ENCODE measurements at regions not wholly inside any gene's neighbourhood (a gene's known extent, or its start where the extent isn't known, plus 50 kb on each side); places are given as distances from the start of the nearest gene placed in this dataset.

DNA sequence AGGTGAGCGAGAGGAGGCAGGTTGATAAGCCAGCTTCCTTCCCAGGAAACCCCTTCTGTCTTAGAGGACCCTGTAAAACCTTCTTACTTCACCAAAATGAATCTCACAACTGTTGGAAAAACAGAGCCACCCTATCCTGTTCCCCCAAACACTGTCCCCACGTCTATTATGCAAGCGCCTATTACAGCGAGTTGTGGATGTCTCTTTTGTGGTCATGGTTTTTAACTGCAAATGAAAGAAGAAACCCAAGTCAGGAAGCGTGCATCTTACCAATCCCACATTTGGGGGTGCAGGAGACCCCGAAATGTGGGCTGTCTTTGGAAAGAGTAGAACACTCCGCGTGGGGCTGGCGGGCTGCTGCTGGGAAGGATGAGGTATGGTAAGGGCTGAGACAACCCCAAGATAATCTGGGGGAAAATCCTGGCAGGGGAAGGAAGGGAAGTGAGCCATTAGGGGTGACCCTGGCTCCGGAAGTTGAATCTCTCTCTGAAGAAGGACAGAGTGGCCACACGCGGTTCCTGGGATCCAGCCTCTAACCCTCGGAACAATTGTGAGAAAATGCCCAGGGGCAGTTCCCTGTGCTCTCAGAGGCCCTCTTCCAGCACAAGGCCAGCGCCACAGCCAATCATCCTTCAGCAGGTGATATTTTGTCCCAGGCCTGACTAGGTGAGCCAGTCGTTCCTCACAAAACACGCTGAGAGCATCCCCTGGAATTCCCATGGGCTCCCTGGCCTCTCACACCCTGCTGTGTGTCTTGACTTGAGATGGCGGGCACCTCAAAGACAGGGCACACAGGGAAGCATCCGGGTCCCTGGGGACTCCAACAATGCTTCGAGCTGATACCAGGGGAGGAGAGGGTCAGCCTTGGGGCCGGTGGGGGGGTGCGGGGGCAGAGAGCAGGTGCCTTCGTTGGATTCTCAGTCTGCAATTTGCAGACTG is 168.5 kb upstream of the IRF2BP2 start:
- TF ChIP-seq POU2F2 (IDR thresholded peaks at IDR 0.05; ENCODE audit: low read depth, low read length) (peak; percentile 59; the same call in 1 of the 2 replicates), SPI1 (IDR thresholded peaks at IDR 0.05; ENCODE audit: low read depth, low read length) (peak; percentile 58), TAF1 (IDR thresholded peaks at IDR 0.05; ENCODE audit: low read depth, low read length) (0 out of 2 replicates have a peak, but pooled peaks have one; percentile 10), POLR2A (IDR thresholded peaks at IDR 0.05; ENCODE audit: low read depth, low read length) (no peak), POLR2AphosphoS5 (IDR thresholded peaks at IDR 0.05; ENCODE audit: low read depth, low read length) (no peak), PAX5 (IDR thresholded peaks at IDR 0.05; ENCODE audit: insufficient read depth, low read length, severe bottlenecking) (no peak)
- no peak for DNase-seq (ENCODE audit: insufficient read length, low spot score)
- no peak for FAIRE-seq

DNA sequence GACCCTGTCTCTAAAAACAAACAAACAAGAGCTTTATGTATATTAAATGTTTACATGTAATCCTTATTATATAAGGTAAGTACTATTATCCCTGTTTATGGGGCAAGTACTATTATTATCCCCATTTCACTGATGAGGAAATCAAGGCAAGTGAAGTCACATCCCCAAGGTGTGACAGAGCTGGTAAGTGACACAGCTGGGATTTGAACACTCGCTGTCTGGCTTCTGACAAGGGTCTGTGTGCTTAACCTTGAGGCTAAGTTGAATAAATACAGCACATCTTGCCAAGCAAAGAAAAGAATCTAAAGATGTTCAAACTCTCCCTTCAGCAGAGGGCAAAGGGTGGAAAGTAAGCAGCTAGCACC is 167.9 kb upstream of the IRF2BP2 start:
- TF ChIP-seq SPI1 (IDR thresholded peaks at IDR 0.05; ENCODE audit: low read depth, low read length) = no peak
- TF ChIP-seq POU2F2 (IDR thresholded peaks at IDR 0.05; ENCODE audit: low read depth, low read length) = no peak
- TF ChIP-seq PAX5 (IDR thresholded peaks at IDR 0.05; ENCODE audit: insufficient read depth, low read length, severe bottlenecking) = no peak
- no peak for TF ChIP-seq POLR2AphosphoS5 (IDR thresholded peaks at IDR 0.05; ENCODE audit: low read depth, low read length)
- TF ChIP-seq POLR2A (IDR thresholded peaks at IDR 0.05; ENCODE audit: low read depth, low read length) = no peak
- no peak for TF ChIP-seq TAF1 (IDR thresholded peaks at IDR 0.05; ENCODE audit: low read depth, low read length)
- FAIRE-seq = no peak
- DNase-seq (ENCODE audit: insufficient read length, low spot score) = no peak

DNA sequence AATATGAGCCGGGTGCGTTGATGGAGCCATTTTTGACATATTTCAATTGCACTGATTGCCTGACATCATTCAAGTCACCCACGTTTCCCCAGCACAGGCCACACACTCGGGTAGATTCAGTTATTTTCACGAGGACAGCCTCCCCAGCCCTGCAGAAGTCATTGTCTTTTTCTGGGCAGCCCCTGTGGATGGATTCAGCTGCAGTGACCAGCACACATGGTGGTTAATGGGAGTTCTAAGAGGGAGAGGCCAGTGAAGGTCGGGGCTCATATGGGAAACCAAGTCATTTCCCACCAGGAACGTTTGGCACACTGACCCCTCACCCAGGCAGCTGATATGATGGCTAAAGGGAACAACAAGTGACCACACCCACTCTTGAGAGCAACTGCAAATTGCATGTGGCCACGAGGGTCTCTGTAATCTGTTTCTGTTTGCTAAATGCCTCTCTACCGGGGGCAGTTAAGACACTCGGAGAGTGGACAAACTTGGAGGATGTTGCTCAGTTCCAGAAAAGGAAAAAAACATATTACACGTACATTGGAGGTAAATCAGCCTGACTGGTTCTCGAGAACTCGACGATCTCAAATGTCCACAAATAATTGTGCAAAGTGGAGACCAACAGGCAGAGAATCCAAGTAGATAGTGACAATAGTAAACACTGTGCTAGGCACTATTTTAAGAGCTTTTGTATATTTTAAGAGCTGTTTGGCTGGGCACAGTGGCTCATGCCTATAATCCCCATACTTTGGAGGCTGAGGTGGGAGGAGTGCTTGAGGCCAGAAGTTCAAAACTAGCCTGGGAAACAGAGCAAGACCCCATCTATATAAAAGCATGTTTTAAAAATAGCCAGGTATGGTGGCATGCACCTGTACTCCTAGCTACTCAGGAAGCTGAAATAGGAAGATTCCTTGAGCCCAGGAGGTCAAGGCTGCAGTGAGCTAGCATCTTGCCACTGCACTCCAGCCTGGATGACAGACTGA is 167.2 kb upstream of the IRF2BP2 start:
- DNase-seq (ENCODE audit: insufficient read length, low spot score) = no peak
- TF ChIP-seq POLR2A (IDR thresholded peaks at IDR 0.05; ENCODE audit: low read depth, low read length) (no peak), SPI1 (IDR thresholded peaks at IDR 0.05; ENCODE audit: low read depth, low read length) (no peak), POLR2AphosphoS5 (IDR thresholded peaks at IDR 0.05; ENCODE audit: low read depth, low read length) (no peak), POU2F2 (IDR thresholded peaks at IDR 0.05; ENCODE audit: low read depth, low read length) (no peak), PAX5 (IDR thresholded peaks at IDR 0.05; ENCODE audit: insufficient read depth, low read length, severe bottlenecking) (no peak), TAF1 (IDR thresholded peaks at IDR 0.05; ENCODE audit: low read depth, low read length) (no peak)
- no peak for FAIRE-seq

DNA sequence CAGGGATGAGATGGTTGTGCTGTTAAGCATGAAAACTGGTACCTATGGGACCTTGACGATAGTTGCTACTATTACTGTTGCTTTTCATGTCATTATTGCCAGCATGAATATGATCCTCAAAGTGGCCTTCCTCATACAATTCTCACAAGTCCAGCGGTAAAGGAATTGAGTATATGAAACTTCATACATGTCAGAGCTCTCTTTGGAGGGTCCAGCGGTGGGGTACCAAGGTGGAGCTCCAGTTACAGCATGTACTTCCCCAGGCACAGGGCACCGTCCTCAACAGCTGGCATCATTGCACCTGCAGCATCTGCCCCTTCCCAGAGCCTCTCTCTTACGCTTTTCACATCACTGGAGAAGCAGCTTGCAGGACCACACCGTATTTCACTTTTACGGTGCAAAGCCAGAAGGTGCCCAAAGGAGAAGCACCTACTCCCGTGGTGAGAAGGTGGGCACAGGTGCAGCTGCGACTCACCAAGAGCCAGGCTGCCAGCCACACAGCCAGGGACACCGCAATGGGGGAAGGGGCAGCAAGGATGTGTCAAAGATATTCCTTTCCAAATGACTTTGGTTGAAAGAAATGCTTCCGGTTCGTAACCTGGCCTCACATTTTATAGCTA is 166.4 kb upstream of the IRF2BP2 start:
- TF ChIP-seq POLR2AphosphoS5 (IDR thresholded peaks at IDR 0.05; ENCODE audit: low read depth, low read length) = no peak
- TF ChIP-seq PAX5 (IDR thresholded peaks at IDR 0.05; ENCODE audit: insufficient read depth, low read length, severe bottlenecking) = no peak
- no peak for TF ChIP-seq POU2F2 (IDR thresholded peaks at IDR 0.05; ENCODE audit: low read depth, low read length)
- no peak for TF ChIP-seq SPI1 (IDR thresholded peaks at IDR 0.05; ENCODE audit: low read depth, low read length)
- TF ChIP-seq POLR2A (IDR thresholded peaks at IDR 0.05; ENCODE audit: low read depth, low read length) = no peak
- no peak for TF ChIP-seq TAF1 (IDR thresholded peaks at IDR 0.05; ENCODE audit: low read depth, low read length)
- no peak for DNase-seq (ENCODE audit: insufficient read length, low spot score)
- no peak for FAIRE-seq

DNA sequence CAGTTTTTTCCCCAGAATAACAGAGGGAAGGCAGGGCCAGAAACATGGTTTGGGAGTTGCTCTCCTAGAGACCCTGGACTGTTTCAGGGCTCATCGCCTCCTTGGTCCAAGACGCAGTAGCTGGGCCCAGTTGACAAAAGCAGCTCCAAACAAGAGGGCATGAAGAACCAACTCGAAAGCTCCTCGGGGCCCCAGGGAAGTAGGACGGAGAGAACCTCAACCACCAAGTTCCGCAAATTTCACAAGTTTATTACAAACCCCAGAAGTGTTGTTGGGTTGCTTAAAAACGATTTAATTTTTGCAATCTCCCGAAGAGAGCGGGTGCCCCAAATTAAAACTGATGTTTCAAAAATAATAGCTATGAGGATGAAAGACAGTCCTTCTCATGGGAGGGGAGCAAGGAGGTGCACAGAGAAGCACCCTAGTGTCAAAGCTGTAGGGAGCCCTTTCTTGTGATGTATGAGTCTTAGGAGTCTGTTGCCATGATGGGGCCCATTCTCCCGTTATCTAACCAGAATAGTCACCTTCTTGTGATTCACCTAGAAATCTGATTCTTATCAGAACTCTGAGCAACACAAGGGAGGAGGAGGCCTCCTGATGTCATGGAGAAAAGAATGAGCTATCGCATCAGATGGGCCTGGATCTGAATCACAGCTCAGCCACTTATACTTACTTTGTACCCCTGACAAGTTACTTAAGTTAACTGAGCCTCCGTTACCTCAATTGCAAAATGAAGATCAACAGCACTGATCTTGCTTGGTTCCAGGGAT is 165.7 kb upstream of the IRF2BP2 start:
- no peak for TF ChIP-seq PAX5 (IDR thresholded peaks at IDR 0.05; ENCODE audit: insufficient read depth, low read length, severe bottlenecking)
- TF ChIP-seq SPI1 (IDR thresholded peaks at IDR 0.05; ENCODE audit: low read depth, low read length) = no peak
- no peak for TF ChIP-seq POLR2AphosphoS5 (IDR thresholded peaks at IDR 0.05; ENCODE audit: low read depth, low read length)
- no peak for TF ChIP-seq POLR2A (IDR thresholded peaks at IDR 0.05; ENCODE audit: low read depth, low read length)
- TF ChIP-seq TAF1 (IDR thresholded peaks at IDR 0.05; ENCODE audit: low read depth, low read length) = no peak
- no peak for DNase-seq (ENCODE audit: insufficient read length, low spot score)
- FAIRE-seq = no peak

DNA sequence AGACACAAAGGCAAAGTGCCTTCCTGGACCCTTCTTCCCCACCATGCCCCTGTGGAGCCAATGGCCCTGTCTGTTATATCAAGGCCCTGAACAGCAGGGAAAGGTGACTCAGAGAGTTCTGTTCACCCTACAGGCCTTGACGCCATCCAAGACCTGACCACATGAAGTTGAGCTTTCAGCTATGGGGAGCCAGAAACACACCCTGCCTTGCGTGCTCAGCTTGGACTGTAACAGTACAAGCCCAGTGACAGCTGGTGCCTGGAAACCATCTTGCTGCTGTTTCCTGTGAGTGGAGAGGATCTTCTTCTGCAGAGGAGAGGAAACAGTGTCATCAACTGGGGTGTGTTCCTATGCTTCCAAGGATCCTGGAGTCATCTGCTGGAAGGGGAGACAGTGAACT is 165.0 kb upstream of the IRF2BP2 start:
- TF ChIP-seq SPI1 (IDR thresholded peaks at IDR 0.05; ENCODE audit: low read depth, low read length) (no peak), POU2F2 (IDR thresholded peaks at IDR 0.05; ENCODE audit: low read depth, low read length) (no peak), POLR2AphosphoS5 (IDR thresholded peaks at IDR 0.05; ENCODE audit: low read depth, low read length) (no peak), POLR2A (IDR thresholded peaks at IDR 0.05; ENCODE audit: low read depth, low read length) (no peak), TAF1 (IDR thresholded peaks at IDR 0.05; ENCODE audit: low read depth, low read length) (no peak), PAX5 (IDR thresholded peaks at IDR 0.05; ENCODE audit: insufficient read depth, low read length, severe bottlenecking) (no peak)
- FAIRE-seq (no peak), DNase-seq (ENCODE audit: insufficient read length, low spot score) (no peak)

DNA sequence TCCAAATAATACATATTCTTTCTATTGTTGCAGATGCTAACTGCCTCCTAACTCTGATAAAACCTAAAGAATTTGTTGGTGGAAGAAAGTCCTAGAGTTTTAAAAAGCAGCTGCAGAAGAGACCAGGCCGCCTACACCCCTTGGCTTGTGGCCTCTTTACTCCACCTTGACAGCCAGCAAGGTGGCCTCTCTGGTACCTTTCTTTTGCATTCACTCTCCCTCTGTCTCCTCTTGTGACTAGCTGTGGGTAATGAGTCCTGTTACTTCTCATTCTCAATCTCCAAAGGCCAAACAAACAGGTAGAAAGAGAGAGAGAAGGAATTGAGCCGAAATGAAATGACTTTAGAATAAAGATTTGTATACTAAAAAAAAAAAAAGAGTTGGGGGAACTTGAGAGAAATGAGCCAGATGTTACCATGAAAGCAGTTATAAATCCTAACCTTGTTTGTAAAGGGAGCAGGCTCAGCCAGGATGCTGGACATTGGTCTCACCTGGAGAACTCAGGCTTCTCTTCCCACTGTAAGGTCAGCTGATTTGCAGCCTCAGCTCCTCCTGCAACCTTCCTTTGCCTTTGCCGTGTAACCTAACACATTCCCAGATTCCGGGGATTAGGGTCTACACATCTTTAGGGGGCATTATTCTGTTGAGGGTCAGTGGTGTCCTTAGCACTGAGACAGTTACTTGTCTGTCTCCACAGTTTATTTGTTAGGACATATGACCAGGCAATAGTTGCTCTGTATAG is 164.1 kb upstream of the IRF2BP2 start:
- no peak for DNase-seq (ENCODE audit: insufficient read length, low spot score)
- FAIRE-seq = no peak
- no peak for TF ChIP-seq POU2F2 (IDR thresholded peaks at IDR 0.05; ENCODE audit: low read depth, low read length)
- TF ChIP-seq TAF1 (IDR thresholded peaks at IDR 0.05; ENCODE audit: low read depth, low read length) = no peak
- no peak for TF ChIP-seq PAX5 (IDR thresholded peaks at IDR 0.05; ENCODE audit: insufficient read depth, low read length, severe bottlenecking)
- TF ChIP-seq POLR2AphosphoS5 (IDR thresholded peaks at IDR 0.05; ENCODE audit: low read depth, low read length) = no peak
- no peak for TF ChIP-seq SPI1 (IDR thresholded peaks at IDR 0.05; ENCODE audit: low read depth, low read length)
- no peak for TF ChIP-seq POLR2A (IDR thresholded peaks at IDR 0.05; ENCODE audit: low read depth, low read length)
